NCI-H460 (cell line): ENCODE measurements at regions not wholly inside any gene's neighbourhood (a gene's known extent, or its start where the extent isn't known, plus 50 kb on each side); places are given as distances from the start of the nearest gene placed in this dataset.

Source experiments
- DNase-seq: peaks from one replicate; pipeline ENCODE4 v3.0.0-alpha.2; 2016; ENCODE audit warnings: low read depth; ENCODE audit errors: extremely low read depth

DNA sequence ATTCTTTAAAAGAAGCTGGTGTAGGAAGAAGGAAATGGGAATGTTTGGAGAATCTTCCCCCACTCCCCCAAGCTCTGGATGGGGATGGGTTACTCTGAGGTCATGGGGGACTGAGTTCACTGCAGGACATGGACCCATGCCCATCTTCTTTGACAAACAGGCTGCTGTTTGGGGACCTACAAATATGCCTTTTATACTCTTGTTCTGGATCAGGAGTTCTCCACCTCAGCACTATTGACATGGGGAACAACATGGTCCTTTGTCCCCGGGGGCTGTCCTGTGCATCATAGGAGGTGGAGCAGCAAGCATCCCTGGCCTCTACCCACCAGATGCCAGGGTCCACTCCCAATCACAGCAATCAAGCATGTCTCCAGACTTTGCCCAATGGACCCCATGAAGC lies 365.8 kb upstream of the C1orf174 start:
- no peak for DNase-seq

DNA sequence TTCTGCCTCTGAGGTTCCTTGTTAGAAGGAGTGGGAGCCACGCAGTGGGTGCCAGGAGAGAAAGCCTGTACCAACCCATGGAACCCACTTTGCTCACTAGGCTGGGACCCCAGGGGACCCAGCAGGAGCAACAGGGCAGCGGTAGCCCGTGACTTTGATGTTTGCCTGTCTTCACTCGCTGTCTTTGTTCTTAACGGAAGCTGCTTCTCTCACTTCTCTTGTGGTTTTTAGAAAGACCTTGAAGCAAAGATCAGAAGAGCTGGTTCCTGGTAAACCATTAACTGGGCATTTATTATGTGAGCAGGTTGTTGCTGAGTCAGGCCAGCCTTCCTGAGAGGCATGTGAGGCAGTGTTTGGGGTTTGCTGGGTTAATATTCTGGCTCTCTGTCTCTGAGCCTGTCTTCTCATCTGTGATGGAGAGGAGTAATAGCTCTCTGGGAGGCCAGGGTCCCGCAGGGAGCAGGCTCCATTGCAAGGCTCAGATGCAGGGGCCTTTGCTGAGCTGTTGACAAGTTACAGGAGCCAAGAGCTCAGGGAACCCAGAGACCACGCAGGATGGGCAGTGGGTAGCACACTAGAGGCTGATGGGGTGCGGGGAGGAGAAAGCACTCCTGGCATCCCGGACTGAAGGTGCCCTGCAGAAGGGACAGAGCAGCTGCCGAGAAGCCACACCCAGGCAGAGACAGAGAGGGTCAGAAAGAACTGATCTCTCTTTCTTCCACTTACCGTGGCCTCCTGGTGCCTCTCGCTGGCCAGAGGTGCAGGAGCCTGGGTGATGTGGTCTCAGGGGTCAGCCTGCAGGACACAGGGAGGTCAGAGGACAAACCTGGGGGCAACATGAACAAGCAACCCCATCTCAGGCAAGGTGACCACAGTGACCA lies 367.5 kb upstream of the C1orf174 start:
- no peak for DNase-seq

GRCh38 chr1:4268262-4268888 lies 368.3 kb upstream of the C1orf174 start:
- no peak for DNase-seq

DNA sequence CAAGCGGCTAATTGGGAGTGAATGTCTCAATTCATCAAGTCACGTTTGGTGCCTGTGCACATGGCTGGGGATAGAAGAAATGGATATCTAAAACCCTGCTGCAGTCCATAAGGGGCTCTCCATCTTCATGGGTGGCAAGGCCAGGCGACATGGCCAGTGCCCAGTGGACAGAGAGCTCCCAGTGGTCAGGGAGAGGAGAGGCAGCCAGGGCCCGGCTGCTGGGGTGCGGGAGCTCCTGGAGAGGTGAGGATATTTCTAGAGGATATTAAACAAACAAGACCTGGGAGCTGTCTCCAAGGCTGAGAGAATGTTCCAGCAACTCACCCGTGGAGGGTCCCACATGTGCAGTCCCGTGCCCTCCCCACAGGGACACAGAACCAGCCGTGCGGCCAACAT lies 368.8 kb upstream of the C1orf174 start:
- DNase-seq, result no peak

GRCh38 chr1:4269330-4269729 lies 369.3 kb upstream of the C1orf174 start:
- DNase-seq, result no peak

DNA sequence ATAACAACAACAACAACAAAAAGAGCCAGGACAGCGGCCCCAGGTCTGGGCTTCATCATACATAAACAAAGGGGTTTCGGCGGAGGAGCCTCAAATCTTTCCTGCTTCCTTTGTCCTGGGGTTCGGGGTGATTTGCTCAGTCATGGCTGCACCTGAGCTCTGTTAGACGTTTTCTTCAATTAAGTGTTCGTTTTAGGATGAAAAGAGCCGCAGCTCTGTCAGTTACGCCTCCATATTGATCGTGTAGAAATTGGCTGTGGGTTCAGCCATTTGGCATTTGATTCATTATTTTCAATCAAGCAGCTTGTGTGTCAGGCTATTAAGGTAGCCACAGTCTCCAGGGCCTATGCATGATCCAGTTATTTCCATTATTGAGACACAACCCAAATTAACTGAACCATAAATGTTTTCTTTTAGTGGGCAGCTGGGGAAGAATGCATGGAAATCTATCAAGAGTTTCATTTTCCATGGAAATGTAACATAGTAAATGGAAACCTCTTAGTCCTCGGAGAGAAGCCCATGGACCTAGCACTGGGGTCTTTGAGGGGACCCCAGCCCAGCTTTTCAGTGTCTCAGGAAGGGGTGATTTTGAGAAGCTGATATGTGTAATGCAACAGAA lies 370.0 kb upstream of the C1orf174 start:
- DNase-seq, result no peak

DNA sequence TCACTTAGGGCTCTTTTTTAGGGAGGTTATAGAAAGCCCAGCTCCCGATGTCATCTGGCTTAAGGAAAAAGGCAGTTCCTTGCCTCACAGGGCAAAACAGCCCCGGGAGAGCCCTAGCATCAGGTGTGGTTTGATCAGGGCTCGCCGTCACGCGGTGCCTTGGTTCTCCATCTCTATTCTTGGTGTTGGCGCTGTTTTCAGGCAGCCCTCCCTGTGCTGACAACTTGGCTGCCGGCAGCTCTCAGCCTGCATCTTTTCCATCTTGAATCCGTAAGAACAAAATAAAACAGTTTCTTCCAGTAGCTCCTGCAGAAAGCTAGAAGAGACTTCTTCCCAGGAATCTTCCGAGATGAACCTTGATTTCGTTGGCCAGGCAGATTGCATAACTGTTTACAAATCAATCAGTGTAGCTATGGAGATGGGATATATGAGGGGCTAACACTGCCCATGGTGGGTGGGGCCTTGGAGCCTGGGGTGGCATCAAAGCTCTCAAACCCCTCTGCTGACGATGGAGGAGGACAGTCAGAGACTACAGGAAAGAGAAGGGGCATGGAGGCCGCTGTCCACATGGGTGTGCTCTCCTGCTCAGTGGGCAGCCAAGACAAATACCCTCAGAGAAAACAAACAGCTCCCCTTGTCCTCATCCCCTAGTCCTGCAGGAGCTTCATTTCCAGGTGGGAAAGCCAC lies 370.7 kb upstream of the C1orf174 start:
- no peak for DNase-seq

GRCh38 chr1:4271338-4271998 lies 371.4 kb upstream of the C1orf174 start:
- no peak for DNase-seq

DNA sequence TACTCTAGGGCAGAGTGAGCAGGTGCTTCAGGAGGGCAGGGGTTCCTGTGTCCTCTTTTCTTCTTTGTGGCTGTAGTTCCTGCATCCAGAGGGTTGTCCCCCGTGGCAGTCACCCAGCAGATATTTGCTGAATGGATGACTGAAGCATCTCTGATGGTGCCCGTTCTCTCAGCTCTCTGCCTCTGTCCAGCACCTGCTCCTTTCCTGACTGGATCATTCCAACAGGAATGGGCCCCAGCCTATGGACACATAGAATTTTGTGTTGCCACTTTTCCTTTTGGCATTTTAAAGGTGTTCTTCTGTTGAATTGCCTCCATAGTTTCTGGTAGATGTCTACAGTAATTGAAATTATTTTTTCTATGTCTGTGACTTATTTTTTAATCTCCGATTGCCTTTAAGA lies 372.5 kb upstream of the C1orf174 start:
- no peak for DNase-seq

GRCh38 chr1:4273243-4273642 lies 373.2 kb upstream of the C1orf174 start:
- no peak for DNase-seq

DNA sequence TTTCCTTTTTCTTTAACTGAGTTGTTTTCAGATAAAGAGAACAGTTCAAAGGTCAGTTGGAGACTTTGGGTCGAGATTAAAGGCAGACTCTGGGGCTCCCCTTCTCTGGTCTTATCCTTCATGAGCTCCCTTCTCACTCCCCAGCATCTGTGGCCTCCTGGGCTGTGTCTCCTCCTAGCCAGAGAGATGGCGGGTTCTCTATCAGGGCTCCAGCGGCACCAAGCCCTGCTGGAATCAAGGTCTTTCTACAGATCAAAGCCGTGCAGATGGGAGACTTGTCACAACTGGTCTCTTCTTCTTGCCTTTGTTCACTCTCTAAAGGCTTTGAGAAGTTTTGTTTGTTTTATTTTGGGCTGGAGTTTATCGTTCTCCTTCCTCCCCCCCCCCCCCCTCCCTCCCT lies 373.7 kb upstream of the C1orf174 start:
- no peak for DNase-seq

DNA sequence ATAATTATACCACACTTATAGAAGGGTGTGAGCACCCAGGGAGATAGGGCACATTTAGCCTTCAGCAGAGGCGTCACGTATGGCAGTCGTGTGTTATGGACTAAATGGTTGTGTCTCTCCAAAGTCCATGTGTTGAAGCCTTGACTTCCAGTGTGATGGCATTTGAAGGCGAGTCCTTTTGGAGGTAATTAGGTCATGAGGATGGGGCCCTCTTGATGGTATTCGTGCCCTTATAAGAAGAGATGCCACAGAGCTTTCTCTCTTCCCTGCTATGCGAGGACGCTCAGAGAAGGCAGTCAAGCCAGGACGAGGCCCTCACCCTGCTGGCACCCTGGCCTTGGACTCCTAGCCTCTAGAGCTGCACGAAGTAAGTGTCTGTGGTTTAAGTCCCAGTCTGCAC lies 375.0 kb upstream of the C1orf174 start:
- DNase-seq, result no peak

DNA sequence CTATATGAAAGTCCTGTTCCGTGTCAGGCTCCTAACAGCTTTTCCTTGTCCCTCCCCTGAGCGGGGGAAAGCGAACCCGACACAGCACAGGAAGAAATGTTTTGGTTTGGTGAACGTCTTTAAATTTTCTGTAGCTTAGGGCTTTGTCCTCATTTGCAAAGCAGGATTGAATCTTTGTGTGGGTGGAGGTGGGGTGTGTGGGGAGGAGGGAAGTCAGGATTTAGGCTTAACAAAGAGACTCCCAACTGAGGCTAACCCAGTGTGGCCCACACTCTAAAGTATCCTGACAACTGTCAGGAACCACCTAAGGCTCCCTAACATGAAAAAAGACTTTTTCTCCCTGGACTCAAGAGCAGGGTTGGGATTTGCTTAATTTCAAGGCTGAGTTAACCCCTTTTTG lies 376.2 kb upstream of the C1orf174 start:
- no peak for DNase-seq

GRCh38 chr1:4277598-4277997 lies 376.8 kb upstream of the AJAP1 start:
- no peak for DNase-seq

DNA sequence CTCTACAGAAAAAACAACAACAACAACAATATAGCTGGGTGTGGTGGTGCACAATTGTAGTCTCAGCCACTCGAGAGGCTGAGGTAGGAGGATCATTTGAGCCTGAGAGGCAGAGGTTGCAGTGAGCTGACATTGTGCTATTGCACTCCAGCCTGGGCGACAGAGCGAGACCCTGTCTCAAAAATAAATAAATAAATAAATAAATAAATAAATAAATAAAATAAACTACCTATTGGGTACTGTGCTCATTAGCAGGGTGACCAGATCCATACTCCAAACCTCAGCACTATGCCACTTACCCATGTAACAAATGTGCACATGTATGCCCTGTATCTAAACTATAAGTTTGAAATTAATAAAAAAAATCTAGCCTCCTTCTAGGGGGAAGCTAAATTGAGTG lies 369.4 kb upstream of the AJAP1 start:
- DNase-seq, result no peak

- DNase-seq, result no peak
Observed at GRCh38 chr1:4292861-4293260, 361.5 kb upstream of the AJAP1 start.

GRCh38 chr1:4298361-4299083 lies 355.9 kb upstream of the AJAP1 start:
- no peak for DNase-seq

- no peak for DNase-seq
Observed at GRCh38 chr1:4301007-4301406, 353.4 kb upstream of the AJAP1 start.

DNA sequence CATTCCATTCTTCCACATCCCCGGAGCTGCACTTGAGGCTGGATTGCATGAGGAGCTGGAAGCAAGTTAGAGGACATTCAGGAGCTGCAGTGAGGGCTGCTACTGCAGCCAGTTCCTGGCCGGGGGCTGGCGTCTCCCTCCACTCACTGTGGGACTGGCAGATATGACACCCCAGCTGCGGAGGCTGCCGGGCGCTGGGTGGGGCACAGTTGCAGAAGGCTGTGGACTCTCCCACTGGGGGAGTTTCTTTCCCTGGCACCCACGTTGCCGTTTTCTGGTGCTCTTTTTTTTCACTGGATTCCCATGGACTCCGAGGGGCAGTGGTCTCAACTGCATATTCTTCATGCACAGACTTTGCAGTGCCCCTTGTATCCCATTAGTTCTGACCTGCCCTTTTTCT lies 351.1 kb upstream of the AJAP1 start:
- DNase-seq, result no peak
